Heart left ventricle (tissue), 16 donors: ENCODE measurements at regions not wholly inside any gene's neighbourhood (a gene's known extent, or its start where the extent isn't known, plus 50 kb on each side); places are given as distances from the start of the nearest gene placed in this dataset.
"Not testable (repeated sequence)": the region's sequence is repeated elsewhere in the genome, so short reads cannot be mapped to it uniquely, and the experiment has no call there.

ENCODE experiments used
- ATAC-seq, 4 donors: fragments of 200-7000 bp; cut with Tn5 transposase; one replicate each; pipeline ENCODE4 v1.9.1; 2020 to 2022; ENCODE audit warnings: moderate library complexity in 4 of 4, mild to moderate bottlenecking in 3 of 4, moderate number of reproducible peaks in 1 of 4
- DNase-seq, 5 donors: peaks; one replicate each; pipeline ENCODE4 v3.0.0-alpha.2; 2020
- H3K27ac ChIP-seq, 12 donors: fragments of 200-600 bp; sonication (generic) in 4 of 12; one replicate each; pipeline versions ENCODE4 v1.5.0 to v1.8.0; 2016 to 2022; ENCODE audit warnings: mild to moderate bottlenecking in 2 of 12
- H3K27me3 ChIP-seq, 9 donors: fragments of 200-600 bp; sonication (generic) in 2 of 9; one replicate each; pipeline versions ENCODE4 v1.5.1 to v1.8.0; 2016 to 2022; ENCODE audit warnings: mild to moderate bottlenecking in 3 of 9
- H3K36me3 ChIP-seq, 9 donors: fragments of 200-600 bp; sonication (generic) in 2 of 9; one replicate each; pipeline versions ENCODE4 v1.5.0 to v1.8.0; 2018 to 2022; ENCODE audit warnings: mild to moderate bottlenecking in 2 of 9
- H3K4me1 ChIP-seq, 12 donors: fragments of 200-600 bp; sonication (generic) in 4 of 12; one replicate each; pipeline versions ENCODE4 v1.5.0 to v1.8.0; 2016 to 2022; ENCODE audit warnings: mild to moderate bottlenecking in 3 of 12
- H3K4me3 ChIP-seq, 12 donors: fragments of 200-600 bp; sonication (generic) in 4 of 12; one replicate each; pipeline versions ENCODE4 v1.5.0 to v1.8.0; 2017 to 2022; ENCODE audit warnings: mild to moderate bottlenecking in 9 of 12, moderate library complexity in 4 of 12
- H3K9me3 ChIP-seq, 12 donors: fragments of 200-600 bp; sonication (generic) in 4 of 12; one replicate each; pipeline versions ENCODE4 v1.5.0 to v1.8.0; 2016 to 2022; ENCODE audit warnings: mild to moderate bottlenecking in 1 of 12
- CTCF ChIP-seq, 12 donors: fragments of 200-600 bp; sonication (generic) in 4 of 12; IDR thresholded peaks; one replicate each; pipeline versions ENCODE4 v1.5.0 to v1.8.0; 2018 to 2022; ENCODE audit warnings: antibody characterized with exemption in 12 of 12, mild to moderate bottlenecking in 5 of 12
- POLR2A ChIP-seq, 2 donors: fragments of 450-650 bp; IDR thresholded peaks; one replicate each; pipeline ENCODE4 v1.6.1; 2017; ENCODE audit warnings: antibody characterized with exemption in 2 of 2, mild to moderate bottlenecking in 2 of 2, moderate library complexity in 2 of 2
- whole genome bisulfite sequencing, 4 donors: extraction: QIAGEN DNeasy Blood & Tissue Kit in 2 of 4; methylation state at CpG; one replicate each; pipeline versions ENCODE4 v1.1.5 to v1.1.7; 2013 to 2018; 5-methylcytosine and 5-hydroxymethylcytosine counted together
- intact Hi-C, 10 donors: fragments of 100-400 bp; cut with DNase I; formaldehyde crosslinking; loops; one replicate each; pipeline versions ENCODE4 v1.11.1 to v1.14.2; 2022
- donor health status: ischemic (EF 13 %, LVEDD 7.1; RV severe dilation, severe dysfunction).
- donor health status: healthy with polysubstance abuse.
- donor health status: DM: no; HTN: yes; CAD: no.
- donor health status: DM: no; HTN: no; CAD: no.
- donor health status: ischemic (EF 25% LVEDD 6.9; RV normal size, moderate dysfunction).
- donor health status: ischemic (EF 25% LVEDD 5.7; RV mildly dilated, moderate dysfunction).
- donor health status: healthy.
- donor health status: DM: yes; HTN: yes; CAD: no.
- donor health status: ischemic (EF 35%, LVEDD 5.7; RV mildly dilated, moderate dysfunction).
- donor health status: nonischemic (EF 11% LVEDD 7.7; RV severe dilation, severe dysfunction).
- donor health status: DM: yes; HTN: yes; CAD: no.
- donor health status: PGD.
- donor health status: ischemic (EF 29% LVEDD 5.4; RV normal size, mild dysfunction).
- donor health status: nonischemic (EF 23%, LVEDD 6.1; RV moderate dilation, normal function).

- 85 to 88% (median 87%) methylated on average over 8 of the region's 8 CpGs for WGBS, 4 donors
- H3K36me3 ChIP-seq: no peaks in the 10 kb centered on the region
- ATAC-seq: no peak
- H3K9me3 ChIP-seq: peaks cover 0 to 29% (median 4%) of the 10 kb centered on the region in 12 donors
- TF ChIP-seq POLR2A (IDR thresholded peaks at IDR 0.05) (no peak), CTCF (IDR thresholded peaks at IDR 0.05) (no peak)
- DNase-seq: no peak
- no peak overlapping the region for H3K4me3 ChIP-seq
- no peaks in the 10 kb centered on the region for H3K4me1 ChIP-seq
- H3K27me3 ChIP-seq: no peaks in the 10 kb centered on the region
- no peak overlapping the region for H3K27ac ChIP-seq
- intact Hi-C loops: no loop called here
These were observed 52.0 kb upstream of the CPM start for GRCh38 chr12:68984796-68985573.

DNA sequence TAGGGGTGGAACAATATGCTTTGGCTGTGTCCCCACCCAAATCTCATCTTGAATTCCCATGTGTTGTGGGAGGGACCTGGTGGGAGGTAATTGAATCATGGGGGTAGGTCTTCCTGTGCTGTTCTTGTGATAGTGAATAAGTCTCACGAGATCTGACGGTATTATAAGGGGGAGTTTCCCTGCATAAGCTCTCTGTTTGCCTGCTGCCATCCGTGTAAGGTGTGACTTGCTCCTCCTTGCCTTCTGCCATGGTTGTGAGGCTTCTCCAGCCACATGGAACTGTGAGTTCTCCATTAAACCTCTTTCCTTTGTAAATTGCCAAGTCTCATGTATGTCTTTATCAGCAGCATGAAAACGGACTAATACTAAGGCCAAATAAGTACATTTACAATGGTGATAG, 64.6 kb upstream of the CPM start:
- ATAC-seq, H3K27me3 ChIP-seq, H3K36me3 ChIP-seq, DNase-seq, intact Hi-C loops, H3K4me1 ChIP-seq, H3K4me3 ChIP-seq: not testable (repeated sequence)
- Histone ChIP-seq H3K27ac (peak overlapping the region in 1 of 12 donors; percentile 37), H3K9me3 (peaks cover 0 to 13% (median 2%) of the 10 kb centered on the region in 12 donors)
- 87 to 90% (median 88%) methylated on average over 4 of the region's 4 CpGs for WGBS, 4 donors

DNA sequence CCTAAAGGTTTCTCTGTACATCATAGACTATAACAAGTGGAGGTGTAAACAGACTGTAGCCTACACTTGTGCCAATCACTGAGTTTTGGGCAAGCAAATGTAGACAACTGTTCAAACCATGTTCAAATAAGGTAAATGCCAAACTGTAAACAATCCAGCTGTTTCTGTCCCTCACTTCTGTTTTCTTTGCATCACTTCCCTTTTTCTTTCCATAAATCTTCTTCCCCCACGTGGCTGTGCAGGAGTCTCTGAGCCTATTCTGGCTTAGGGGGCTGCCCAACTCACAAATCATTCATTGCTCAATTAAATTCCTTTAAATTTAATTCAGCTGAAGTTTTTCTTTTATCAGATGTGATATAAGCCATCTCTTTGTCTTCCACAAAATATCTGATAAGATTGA, 65.1 kb upstream of the CPM start:
- no peaks in the 10 kb centered on the region for H3K27me3 ChIP-seq
- DNase-seq (no peak), ATAC-seq (no peak)
- peak overlapping the region in 1 of 12 donors; percentile 37 for H3K27ac ChIP-seq
- H3K36me3 ChIP-seq: no peaks in the 10 kb centered on the region
- H3K4me1 ChIP-seq: no peaks in the 10 kb centered on the region
- TF ChIP-seq CTCF (IDR thresholded peaks at IDR 0.05) (no peak), POLR2A (IDR thresholded peaks at IDR 0.05) (no peak)
- H3K4me3 ChIP-seq: no peak overlapping the region
- H3K9me3 ChIP-seq: peaks cover 0 to 13% (median 2%) of the 10 kb centered on the region in 12 donors
- intact Hi-C loops: no loop called here
- 60 to 74% (median 72%) methylated on average over 1 of the region's 1 CpG for WGBS, 4 donors

DNA sequence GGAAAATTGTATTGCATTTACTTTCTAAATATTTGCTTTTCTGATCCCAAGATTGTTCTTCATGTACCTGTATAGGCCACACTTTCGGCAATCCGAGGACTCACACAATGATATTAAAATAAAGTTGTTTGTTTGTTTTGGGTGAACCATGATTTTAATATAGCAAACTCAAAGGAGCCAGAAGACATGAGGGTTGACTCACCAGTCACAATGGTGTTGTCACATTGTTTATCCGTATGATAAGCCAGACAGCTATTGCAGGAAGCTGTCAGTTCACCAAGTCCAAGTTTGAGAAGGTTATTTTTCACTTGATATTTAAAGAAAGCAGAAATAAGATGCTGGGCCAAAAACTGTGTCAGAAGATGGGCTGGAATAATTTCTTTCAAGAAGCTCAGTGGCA, 67.1 kb upstream of the CPM start:
- DNase-seq (no peak), ATAC-seq (no peak)

More for the DNA sequence above, 67.1 kb upstream of the CPM start:
- H3K27ac ChIP-seq: no peak overlapping the region
- H3K9me3 ChIP-seq: peaks cover 0 to 13% (median 2%) of the 10 kb centered on the region in 12 donors
- no peak overlapping the region for H3K4me3 ChIP-seq
- H3K27me3 ChIP-seq: no peaks in the 10 kb centered on the region
- H3K4me1 ChIP-seq: no peaks in the 10 kb centered on the region
- 78 to 84% (median 81%) methylated on average over 3 of the region's 3 CpGs for WGBS, 4 donors
- TF ChIP-seq POLR2A (IDR thresholded peaks at IDR 0.05) (no peak), CTCF (IDR thresholded peaks at IDR 0.05) (no peak)
- intact Hi-C loops: no loop called here
- H3K36me3 ChIP-seq: no peaks in the 10 kb centered on the region
